Activated CD4-positive, alpha-beta memory T cell treated with anti-CD3 and anti-CD28 coated beads for 36 hours (primary cell): ENCODE measurements at regions not wholly inside any gene's neighbourhood (a gene's known extent, or its start where the extent isn't known, plus 50 kb on each side); places are given as distances from the start of the nearest gene placed in this dataset.
A peak's percentile ranks its signal among the peaks of the same experiment; 100 is the strongest.
"Not testable (repeated sequence)": the region's sequence is repeated elsewhere in the genome, so short reads cannot be mapped to it uniquely, and the experiment has no call there.

ENCODE experiments used
- CTCF ChIA-PET: fragments of 350-600 bp; sonication (Branson Sonifier 250); formaldehyde crosslinking; loops from one replicate; lab custom pipeline; 2021; ENCODE audit warnings: antibody characterized with exemption, inconsistent platforms; lab: Charles Lee
- POLR2A ChIA-PET: fragments of 350-600 bp; sonication (Branson Sonifier 250); formaldehyde crosslinking; loops from one replicate; lab custom pipeline; 2021; ENCODE audit warnings: antibody characterized with exemption; lab: Charles Lee
- DNase-seq: peaks from one replicate; pipeline ENCODE4 v3.0.0-alpha.2; 2020
- H3K27ac Mint-ChIP-seq: one replicate; pipeline ENCODE4 v1.8.0; 2021; ENCODE audit warnings: mixed read lengths
- H3K27me3 Mint-ChIP-seq: one replicate; pipeline ENCODE4 v1.8.0; 2021; ENCODE audit warnings: mixed read lengths
- H3K36me3 Mint-ChIP-seq: one replicate; pipeline ENCODE4 v1.8.0; 2021; ENCODE audit warnings: mixed read lengths
- H3K4me1 Mint-ChIP-seq: one replicate; pipeline ENCODE4 v1.8.0; 2021; ENCODE audit warnings: low read depth, mixed read lengths
- H3K4me3 Mint-ChIP-seq: one replicate; pipeline ENCODE4 v1.8.0; 2021; ENCODE audit warnings: mild to moderate bottlenecking, mixed read lengths
- H3K9me3 Mint-ChIP-seq: one replicate; pipeline ENCODE4 v1.8.0; 2021; ENCODE audit warnings: mixed read lengths
- intact Hi-C: fragments of 100-400 bp; cut with micrococcal nuclease; formaldehyde crosslinking; loops from one replicate; pipeline ENCODE4 v1.15.1; 2023

GRCh38 chr13:33644581-33645543 lies 173.1 kb upstream of the RFC3 start:
- Mint-ChIP-seq H3K36me3 (no peaks in the 10 kb centered on the region), H3K27ac (peak overlapping the region; percentile 14), H3K9me3 (no peaks in the 10 kb centered on the region), H3K4me3 (no peak overlapping the region), H3K4me1 (peaks cover 46% of the 10 kb centered on the region), H3K27me3 (no peaks in the 10 kb centered on the region)
- DNase-seq: peak; percentile 48
- POLR2A ChIA-PET: interaction anchor here (1.2 kb wide), 1 partner anchor 34 kb away, joined by 4 read pairs; no protein-coding TSS in a partner anchor
- CTCF ChIA-PET: interaction anchor here (2.1 kb wide), 1 partner anchor 102 kb away, joined by 6 read pairs; no protein-coding TSS in a partner anchor
- intact Hi-C loops: loop anchor here (1.0 kb wide), 1 partner anchor 34 kb away; no protein-coding TSS in a partner anchor

GRCh38 chr13:33645591-33646554 lies 172.1 kb upstream of the RFC3 start:
- POLR2A ChIA-PET: interaction anchor here (0.7 to 1.2 kb wide), 2 partner anchors 33 to 35 kb away, joined by 3 to 4 read pairs; no protein-coding TSS in a partner anchor
- Mint-ChIP-seq H3K4me3 (no peak overlapping the region), H3K4me1 (peaks cover 36% of the 10 kb centered on the region), H3K27me3 (no peaks in the 10 kb centered on the region), H3K27ac (peak overlapping the region; percentile 21), H3K36me3 (no peaks in the 10 kb centered on the region), H3K9me3 (no peaks in the 10 kb centered on the region)
- DNase-seq: no peak
- intact Hi-C loops: loop anchor here (1.0 kb wide), 1 partner anchor 33 kb away; no protein-coding TSS in a partner anchor
- CTCF ChIA-PET: interaction anchor here (2.1 kb wide), 1 partner anchor 103 kb away, joined by 6 read pairs; no protein-coding TSS in a partner anchor

GRCh38 chr13:33649212-33649878 lies 168.6 kb upstream of the RFC3 start:
- ChIA-PET POLR2A (no interaction called here), CTCF (no interaction called here)
- Mint-ChIP-seq H3K4me1 (peaks cover 23% of the 10 kb centered on the region), H3K27ac (no peak overlapping the region), H3K27me3 (no peaks in the 10 kb centered on the region), H3K36me3 (no peaks in the 10 kb centered on the region), H3K4me3 (no peak overlapping the region), H3K9me3 (no peaks in the 10 kb centered on the region)
- DNase-seq: no peak
- intact Hi-C loops: no loop called here

GRCh38 chr13:33651766-33652165 lies 166.2 kb upstream of the RFC3 start:
- Mint-ChIP-seq H3K4me3 (no peak overlapping the region), H3K27me3 (no peaks in the 10 kb centered on the region), H3K27ac (no peak overlapping the region), H3K4me1 (no peaks in the 10 kb centered on the region), H3K36me3 (no peaks in the 10 kb centered on the region), H3K9me3 (no peaks in the 10 kb centered on the region)
- POLR2A ChIA-PET: no interaction called here
- CTCF ChIA-PET: interaction anchor here (1.1 to 1.4 kb wide), 2 partner anchors 22 to 70 kb away, joined by 3 read pairs; no protein-coding TSS in a partner anchor
- intact Hi-C loops: no loop called here
- DNase-seq: no peak

GRCh38 chr13:33657274-33657673 lies 160.7 kb upstream of the RFC3 start:
- H3K36me3 Mint-ChIP-seq: no peaks in the 10 kb centered on the region
- peaks cover 2% of the 10 kb centered on the region for H3K27me3 Mint-ChIP-seq
- CTCF ChIA-PET: no interaction called here
- no peak overlapping the region for H3K27ac Mint-ChIP-seq
- intact Hi-C loops: no loop called here
- POLR2A ChIA-PET: no interaction called here
- H3K4me1 Mint-ChIP-seq: no peaks in the 10 kb centered on the region
- H3K9me3 Mint-ChIP-seq: no peaks in the 10 kb centered on the region
- no peak for DNase-seq
- H3K4me3 Mint-ChIP-seq: no peak overlapping the region

- Mint-ChIP-seq H3K27ac (no peak overlapping the region), H3K4me3 (no peak overlapping the region), H3K9me3 (no peaks in the 10 kb centered on the region), H3K4me1 (no peaks in the 10 kb centered on the region), H3K27me3 (peaks cover 2% of the 10 kb centered on the region), H3K36me3 (no peaks in the 10 kb centered on the region)
- CTCF ChIA-PET: no interaction called here
- POLR2A ChIA-PET: no interaction called here
- DNase-seq: no peak
- intact Hi-C loops: no loop called here
Observed at GRCh38 chr13:33659466-33659865, 158.5 kb upstream of the RFC3 start.

- intact Hi-C loops: no loop called here
- peaks cover 2% of the 10 kb centered on the region for H3K27me3 Mint-ChIP-seq
- ChIA-PET CTCF (no interaction called here), POLR2A (no interaction called here)
- DNase-seq: no peak
- H3K9me3 Mint-ChIP-seq: no peaks in the 10 kb centered on the region
- no peak overlapping the region for H3K4me3 Mint-ChIP-seq
- no peaks in the 10 kb centered on the region for H3K36me3 Mint-ChIP-seq
- no peaks in the 10 kb centered on the region for H3K4me1 Mint-ChIP-seq
- H3K27ac Mint-ChIP-seq: no peak overlapping the region
Observed at GRCh38 chr13:33659894-33660293, 158.1 kb upstream of the RFC3 start.

GRCh38 chr13:33662392-33662791 lies 155.6 kb upstream of the RFC3 start:
- H3K4me1 Mint-ChIP-seq: peaks cover 6% of the 10 kb centered on the region
- no peak for DNase-seq
- H3K27ac Mint-ChIP-seq: no peak overlapping the region
- H3K9me3 Mint-ChIP-seq: no peaks in the 10 kb centered on the region
- intact Hi-C loops: no loop called here
- ChIA-PET CTCF (interaction anchor here (0.6 kb wide), 1 partner anchor 53 kb away, joined by 4 read pairs; no protein-coding TSS in a partner anchor), POLR2A (no interaction called here)
- no peak overlapping the region for H3K4me3 Mint-ChIP-seq
- H3K27me3 Mint-ChIP-seq: peaks cover 2% of the 10 kb centered on the region
- no peaks in the 10 kb centered on the region for H3K36me3 Mint-ChIP-seq

GRCh38 chr13:33665626-33666175 lies 152.2 kb upstream of the RFC3 start:
- Mint-ChIP-seq H3K4me1 (peaks cover 12% of the 10 kb centered on the region), H3K27me3 (no peaks in the 10 kb centered on the region), H3K27ac (no peak overlapping the region), H3K4me3 (no peak overlapping the region), H3K36me3 (no peaks in the 10 kb centered on the region), H3K9me3 (no peaks in the 10 kb centered on the region)
- DNase-seq: no peak
- ChIA-PET CTCF (no interaction called here), POLR2A (no interaction called here)
- intact Hi-C loops: no loop called here

GRCh38 chr13:33671560-33671959 lies 146.4 kb upstream of the RFC3 start:
- CTCF ChIA-PET: no interaction called here

GRCh38 chr13:33672022-33672421 lies 145.9 kb upstream of the RFC3 start:
- Mint-ChIP-seq H3K4me1 (peaks cover 19% of the 10 kb centered on the region), H3K27ac (peak overlapping the region; percentile 5)
- intact Hi-C loops, POLR2A ChIA-PET, H3K4me3 Mint-ChIP-seq, DNase-seq, H3K36me3 Mint-ChIP-seq, H3K27me3 Mint-ChIP-seq, H3K9me3 Mint-ChIP-seq: not testable (repeated sequence)
- CTCF ChIA-PET: interaction anchor here (1.0 kb wide), 1 partner anchor 52 kb away, joined by 3 read pairs; no protein-coding TSS in a partner anchor

More at GRCh38 chr13:33671560-33671959, 146.4 kb upstream of the RFC3 start:
- H3K27ac Mint-ChIP-seq: no peak overlapping the region
- no peaks in the 10 kb centered on the region for H3K27me3 Mint-ChIP-seq
- H3K4me3 Mint-ChIP-seq: no peak overlapping the region
- H3K4me1 Mint-ChIP-seq: peaks cover 17% of the 10 kb centered on the region
- intact Hi-C loops: no loop called here
- H3K9me3 Mint-ChIP-seq: peaks cover 4% of the 10 kb centered on the region
- peaks cover 3% of the 10 kb centered on the region for H3K36me3 Mint-ChIP-seq
- POLR2A ChIA-PET: no interaction called here
- DNase-seq: no peak
